A673 (cell line): ENCODE measurements at regions not wholly inside any gene's neighbourhood (a gene's known extent, or its start where the extent isn't known, plus 50 kb on each side); places are given as distances from the start of the nearest gene placed in this dataset.

Source experiments
- BruUV-seq: library from RNA; stranded (reverse); fragments of 400-500 nt; replicated peaks from 2 replicates; lab custom pipeline; 2021; lab: Mats Ljungman, UMichigan
- CTCF ChIA-PET: fragments of 300-600 bp; sonication (Branson Sonifier 250); formaldehyde crosslinking; loops from one replicate; lab custom pipeline; 2022; ENCODE audit warnings: antibody characterized with exemption; lab: Charles Lee
- POLR2A ChIA-PET: fragments of 300-600 bp; sonication (Branson Sonifier 250); formaldehyde crosslinking; loops from one replicate; lab custom pipeline; 2022; ENCODE audit warnings: antibody characterized with exemption; ENCODE audit not compliant: low non-redundant PET; lab: Charles Lee
- DNase-seq: peaks from one replicate; pipeline ENCODE4 v3.0.0-alpha.2; 2015; ENCODE audit warnings: low spot score
- H3K27ac ChIP-seq: fragments of 200-600 bp; sonication (generic); 2 replicates; pipeline ENCODE4 v1.5.1; 2016; ENCODE audit warnings: mixed run types, low read depth, mild to moderate bottlenecking, mixed read lengths, antibody characterized with exemption, low read length; ENCODE audit not compliant: poor library complexity, severe bottlenecking
- H3K27me3 ChIP-seq: fragments of 200-600 bp; sonication (generic); replicated peaks from 2 replicates; pipeline ENCODE4 v1.6.1; 2017; ENCODE audit warnings: mixed run types, low read depth, mild to moderate bottlenecking, mixed read lengths, antibody characterized with exemption, low read length; ENCODE audit not compliant: insufficient read depth, poor library complexity
- H3K36me3 ChIP-seq: fragments of 200-600 bp; sonication (generic); 2 replicates; pipeline ENCODE4 v1.6.1; 2016; ENCODE audit warnings: mixed run types, mild to moderate bottlenecking, mixed read lengths, antibody characterized with exemption, low read length; ENCODE audit not compliant: insufficient read depth, poor library complexity, severe bottlenecking
- H3K4me1 ChIP-seq: fragments of 200-600 bp; sonication (generic); 2 replicates; pipeline ENCODE4 v1.6.1; 2017; ENCODE audit warnings: mixed run types, mild to moderate bottlenecking, mixed read lengths, antibody characterized with exemption, low read length; ENCODE audit not compliant: insufficient read depth, poor library complexity, severe bottlenecking
- H3K4me3 ChIP-seq: fragments of 200-600 bp; sonication (generic); 2 replicates; pipeline ENCODE4 v1.5.1; 2016; ENCODE audit warnings: low read depth, mixed run types, mild to moderate bottlenecking, mixed read lengths, low read length; ENCODE audit not compliant: poor library complexity, severe bottlenecking
- H3K9me3 ChIP-seq: fragments of 200-600 bp; sonication (generic); 2 replicates; pipeline ENCODE4 v1.6.1; 2016; ENCODE audit warnings: mixed run types, low read depth, mild to moderate bottlenecking, mixed read lengths, antibody characterized with exemption, low read length; ENCODE audit not compliant: poor library complexity, severe bottlenecking
- CTCF ChIP-seq: fragments of 300-800, 200-600 bp; sonication (generic); conservative IDR thresholded peaks from 2 replicates; pipeline ENCODE4 v1.5.1; 2017; ENCODE audit warnings: low read depth, mild to moderate bottlenecking, antibody characterized with exemption, low read length, moderate library complexity, mixed read lengths
- EZH2 ChIP-seq: fragments of 200-600 bp; sonication (generic); IDR thresholded peaks from 2 replicates; pipeline ENCODE4 v1.6.1; 2017; ENCODE audit warnings: borderline replicate concordance, low read depth, mild to moderate bottlenecking, mixed read lengths, antibody characterized with exemption, low read length; ENCODE audit not compliant: poor library complexity, severe bottlenecking
- intact Hi-C: fragments of 100-400 bp; cut with micrococcal nuclease; formaldehyde crosslinking; loops from one replicate; pipeline ENCODE4 v1.10.0; 2022; ENCODE audit not compliant: unreplicated experiment

GRCh38 chr5:125874057-125874456 lies 549.2 kb upstream of the GRAMD2B start:
- Histone ChIP-seq H3K36me3 (no peaks in the 10 kb centered on the region), H3K27me3 (no peaks in the 10 kb centered on the region), H3K9me3 (no peaks in the 10 kb centered on the region), H3K27ac (no peak overlapping the region), H3K4me1 (no peaks in the 10 kb centered on the region), H3K4me3 (no peak overlapping the region)
- POLR2A ChIA-PET = no interaction called here
- intact Hi-C loops = no loop called here
- no peak for DNase-seq
- CTCF ChIA-PET = no interaction called here
- BruUV-seq = no TSS peak
- TF ChIP-seq EZH2 (no peak), CTCF (no peak)

- no peak for TF ChIP-seq EZH2
- no peak overlapping the region for H3K27ac ChIP-seq
- no peaks in the 10 kb centered on the region for H3K36me3 ChIP-seq
- H3K9me3 ChIP-seq = no peaks in the 10 kb centered on the region
- no peaks in the 10 kb centered on the region for H3K27me3 ChIP-seq
- ChIA-PET POLR2A (no interaction called here), CTCF (no interaction called here)
- BruUV-seq = no TSS peak
- no peak overlapping the region for H3K4me3 ChIP-seq
- H3K4me1 ChIP-seq = no peaks in the 10 kb centered on the region
- intact Hi-C loops = no loop called here
- no peak for DNase-seq
Measured at GRCh38 chr5:125874717-125875116, 548.5 kb upstream of the GRAMD2B start.

GRCh38 chr5:125877248-125877647 lies 546.0 kb upstream of the GRAMD2B start:
- DNase-seq = no peak
- CTCF ChIA-PET = no interaction called here
- no TSS peak for BruUV-seq

More at GRCh38 chr5:125877248-125877647, 546.0 kb upstream of the GRAMD2B start:
- H3K36me3 ChIP-seq = no peaks in the 10 kb centered on the region
- no peaks in the 10 kb centered on the region for H3K9me3 ChIP-seq
- no peaks in the 10 kb centered on the region for H3K4me1 ChIP-seq
- H3K4me3 ChIP-seq = no peak overlapping the region
- POLR2A ChIA-PET = no interaction called here
- TF ChIP-seq EZH2 (no peak), CTCF (no peak)
- H3K27ac ChIP-seq = no peak overlapping the region
- intact Hi-C loops = no loop called here
- H3K27me3 ChIP-seq = no peaks in the 10 kb centered on the region
